ENCODE measurements at regions not wholly inside any gene's neighbourhood (a gene's known extent, or its start where the extent isn't known, plus 50 kb on each side); places are given as distances from the start of the nearest gene placed in this dataset.

- CTCF ChIA-PET: no interaction called here
- POLR2A ChIA-PET: no interaction called here
- no peaks in the 10 kb centered on the region for H3K27me3 ChIP-seq (ENCODE audit: control insufficient read depth, insufficient read depth, low read length)
Observed at GRCh38 chr16:8258523-8258922, 331.8 kb downstream of the TMEM114 start.

GRCh38 chr16:8257561-8257960, 332.8 kb downstream of the TMEM114 start:
- no peaks in the 10 kb centered on the region for H3K27me3 ChIP-seq (ENCODE audit: control insufficient read depth, insufficient read depth, low read length)
- no peak for DNase-seq (ENCODE audit: low read depth)
- POLR2A ChIA-PET: no interaction called here
- TF ChIP-seq CTCF (IDR thresholded peaks at IDR 0.05; ENCODE audit: insufficient read depth, low read depth, low read length): no peak
- CTCF ChIA-PET: no interaction called here
- no peaks in the 10 kb centered on the region for H3K36me3 ChIP-seq (ENCODE audit: control insufficient read depth, insufficient read depth, low read length)
- H3K4me3 ChIP-seq (ENCODE audit: low read depth, low read length): no peak overlapping the region

More at GRCh38 chr16:8258523-8258922, 331.8 kb downstream of the TMEM114 start:
- TF ChIP-seq CTCF (IDR thresholded peaks at IDR 0.05; ENCODE audit: insufficient read depth, low read depth, low read length): no peak
- no peak for DNase-seq (ENCODE audit: low read depth)
- Histone ChIP-seq H3K36me3 (ENCODE audit: control insufficient read depth, insufficient read depth, low read length) (no peaks in the 10 kb centered on the region), H3K4me3 (ENCODE audit: low read depth, low read length) (no peak overlapping the region)

GRCh38 chr16:8254405-8254804, 335.9 kb downstream of the TMEM114 start:
- POLR2A ChIA-PET: no interaction called here
- DNase-seq (ENCODE audit: low read depth): no peak
- Histone ChIP-seq H3K27me3 (ENCODE audit: control insufficient read depth, insufficient read depth, low read length) (no peaks in the 10 kb centered on the region), H3K36me3 (ENCODE audit: control insufficient read depth, insufficient read depth, low read length) (no peaks in the 10 kb centered on the region), H3K4me3 (ENCODE audit: low read depth, low read length) (no peak overlapping the region)
- no peak for TF ChIP-seq CTCF (IDR thresholded peaks at IDR 0.05; ENCODE audit: insufficient read depth, low read depth, low read length)
- CTCF ChIA-PET: no interaction called here

- Histone ChIP-seq H3K27me3 (ENCODE audit: control insufficient read depth, insufficient read depth, low read length) (no peaks in the 10 kb centered on the region), H3K36me3 (ENCODE audit: control insufficient read depth, insufficient read depth, low read length) (no peaks in the 10 kb centered on the region), H3K4me3 (ENCODE audit: low read depth, low read length) (no peak overlapping the region)
- ChIA-PET CTCF (no interaction called here), POLR2A (no interaction called here)
- no peak for TF ChIP-seq CTCF (IDR thresholded peaks at IDR 0.05; ENCODE audit: insufficient read depth, low read depth, low read length)
- DNase-seq (ENCODE audit: low read depth): no peak
Observed at GRCh38 chr16:8253718-8254117, 336.6 kb downstream of the TMEM114 start.

GRCh38 chr16:8251727-8252126, 338.6 kb downstream of the TMEM114 start:
- POLR2A ChIA-PET: no interaction called here
- Histone ChIP-seq H3K27me3 (ENCODE audit: control insufficient read depth, insufficient read depth, low read length) (no peaks in the 10 kb centered on the region), H3K36me3 (ENCODE audit: control insufficient read depth, insufficient read depth, low read length) (no peaks in the 10 kb centered on the region), H3K4me3 (ENCODE audit: low read depth, low read length) (no peak overlapping the region)
- no peak for TF ChIP-seq CTCF (IDR thresholded peaks at IDR 0.05; ENCODE audit: insufficient read depth, low read depth, low read length)
- CTCF ChIA-PET: no interaction called here
- DNase-seq (ENCODE audit: low read depth): no peak
